ENCODE measurements at regions not wholly inside any gene's neighbourhood (a gene's known extent, or its start where the extent isn't known, plus 50 kb on each side); places are given as distances from the start of the nearest gene placed in this dataset.
"Not testable (repeated sequence)": the region's sequence is repeated elsewhere in the genome, so short reads cannot be mapped to it uniquely, and the experiment has no call there.

DNA sequence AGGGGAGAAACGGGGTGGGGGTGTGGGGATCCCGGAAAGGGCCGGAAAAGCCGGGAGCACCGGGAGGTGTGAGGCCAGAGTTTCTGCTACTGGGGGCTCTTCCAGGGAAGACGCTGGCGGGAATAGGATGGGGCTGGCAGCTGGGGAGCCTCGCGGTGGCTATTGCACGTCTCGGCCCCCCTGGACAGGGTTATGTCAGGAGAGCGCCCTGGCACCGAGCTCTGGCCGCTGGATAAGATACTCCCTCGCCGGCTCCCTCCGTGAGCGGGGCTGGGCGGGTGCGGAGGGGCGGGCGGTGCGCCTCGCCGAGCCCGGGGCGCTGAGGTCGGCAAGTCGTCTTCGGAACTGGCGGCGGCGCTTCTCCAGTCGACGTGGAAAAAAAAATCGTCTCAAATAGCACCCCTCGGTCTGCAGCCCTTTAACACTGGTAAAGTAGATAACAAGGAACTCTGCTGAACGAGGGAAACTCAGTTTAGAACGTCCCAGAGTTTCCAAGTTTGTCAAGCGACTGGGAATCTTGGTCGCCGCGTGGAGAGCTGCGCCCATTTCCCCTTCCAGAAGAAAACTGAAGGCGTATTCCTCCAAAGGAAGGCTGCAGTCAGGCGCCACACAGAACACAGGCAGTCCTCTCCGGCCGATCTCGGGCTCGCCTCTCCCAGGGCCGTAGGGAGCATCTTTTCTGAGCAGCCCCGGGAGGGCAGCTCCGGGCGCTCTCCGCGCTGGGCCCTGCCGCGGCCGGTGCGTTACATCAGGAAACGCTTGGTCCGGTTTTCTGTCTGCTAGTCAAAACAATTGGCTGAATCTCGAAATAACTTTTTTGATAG is 115.1 kb downstream of the KCNRG start:
- no peak for DNase-seq

DNA sequence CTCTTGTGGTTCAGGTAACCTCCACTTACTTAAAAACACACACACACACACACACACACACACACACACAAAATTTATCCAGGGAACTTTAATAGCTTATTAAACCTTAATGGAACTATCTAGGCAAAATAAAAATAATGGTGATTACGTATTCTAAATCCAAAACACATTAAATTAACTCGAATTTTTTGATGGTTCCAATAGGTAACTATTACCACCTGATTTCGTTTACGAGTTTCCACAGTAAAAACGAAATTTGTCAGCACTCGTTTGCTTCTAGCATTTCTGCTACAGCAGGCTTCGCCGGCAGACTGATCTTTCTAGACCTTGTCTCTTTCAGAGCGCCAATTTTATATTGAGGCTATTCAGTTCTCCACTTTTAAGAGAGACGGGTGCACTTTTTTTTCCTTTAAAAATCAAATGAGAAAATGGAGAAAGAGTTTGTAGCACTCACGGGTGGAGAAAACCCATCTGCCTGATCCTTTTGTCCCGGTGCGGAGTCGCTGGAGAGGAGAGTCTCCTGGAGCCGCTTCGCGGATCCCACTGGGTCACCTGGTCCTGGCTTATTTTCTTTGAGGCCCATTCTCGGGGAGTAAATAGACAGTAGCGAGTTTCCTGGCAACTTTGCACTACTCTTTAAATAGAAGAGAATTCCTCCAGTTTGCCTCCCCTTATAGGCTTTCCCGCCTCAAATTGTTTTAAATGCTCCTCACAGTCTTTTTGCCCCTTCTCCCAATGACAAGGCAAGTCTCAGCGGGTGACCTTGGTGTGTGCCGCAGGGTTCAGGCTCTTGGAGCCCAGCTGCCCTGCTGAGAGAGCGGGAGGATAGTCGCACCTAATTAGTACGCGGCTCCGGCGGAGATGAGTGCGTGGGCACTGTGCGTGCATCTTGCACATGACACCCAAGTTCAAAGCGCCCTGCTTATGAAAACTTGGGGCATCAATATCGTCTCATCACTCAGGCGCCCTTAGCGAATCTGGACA is 117.0 kb downstream of the KCNRG start:
- DNase-seq = no peak

GRCh38 chr13:50132904-50133357 is 117.7 kb downstream of the KCNRG start:
- no peak for DNase-seq

- DNase-seq = no peak
Observed at GRCh38 chr13:50133358-50133953, 118.2 kb downstream of the KCNRG start.

- no peak for DNase-seq
Observed at GRCh38 chr13:50136226-50136625, 121.0 kb downstream of the KCNRG start.

- DNase-seq = no peak
Observed at GRCh38 chr13:50136678-50137077, 121.4 kb downstream of the KCNRG start.

GRCh38 chr13:50139435-50139934 is 124.2 kb downstream of the KCNRG start:
- not testable (repeated sequence) for DNase-seq

DNA sequence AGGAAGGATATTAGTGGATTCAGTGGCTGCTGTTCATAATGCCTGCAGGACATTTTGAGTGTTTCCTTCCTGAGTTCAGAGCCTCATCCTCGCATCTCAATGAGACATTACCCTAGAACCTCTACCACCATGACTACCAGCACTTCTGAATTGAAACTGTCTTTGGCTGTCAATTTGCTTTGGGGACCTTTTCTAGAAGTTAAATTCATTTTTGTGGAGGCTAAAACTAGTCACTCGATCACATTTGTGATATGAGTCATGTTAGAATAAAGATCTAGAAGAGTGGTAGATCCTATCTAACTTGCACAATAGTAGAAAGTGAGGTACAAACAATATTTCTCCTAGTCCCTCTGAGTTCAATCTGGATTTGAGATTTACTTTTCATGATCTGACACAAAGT is 124.9 kb downstream of the KCNRG start:
- DNase-seq = no peak

DNA sequence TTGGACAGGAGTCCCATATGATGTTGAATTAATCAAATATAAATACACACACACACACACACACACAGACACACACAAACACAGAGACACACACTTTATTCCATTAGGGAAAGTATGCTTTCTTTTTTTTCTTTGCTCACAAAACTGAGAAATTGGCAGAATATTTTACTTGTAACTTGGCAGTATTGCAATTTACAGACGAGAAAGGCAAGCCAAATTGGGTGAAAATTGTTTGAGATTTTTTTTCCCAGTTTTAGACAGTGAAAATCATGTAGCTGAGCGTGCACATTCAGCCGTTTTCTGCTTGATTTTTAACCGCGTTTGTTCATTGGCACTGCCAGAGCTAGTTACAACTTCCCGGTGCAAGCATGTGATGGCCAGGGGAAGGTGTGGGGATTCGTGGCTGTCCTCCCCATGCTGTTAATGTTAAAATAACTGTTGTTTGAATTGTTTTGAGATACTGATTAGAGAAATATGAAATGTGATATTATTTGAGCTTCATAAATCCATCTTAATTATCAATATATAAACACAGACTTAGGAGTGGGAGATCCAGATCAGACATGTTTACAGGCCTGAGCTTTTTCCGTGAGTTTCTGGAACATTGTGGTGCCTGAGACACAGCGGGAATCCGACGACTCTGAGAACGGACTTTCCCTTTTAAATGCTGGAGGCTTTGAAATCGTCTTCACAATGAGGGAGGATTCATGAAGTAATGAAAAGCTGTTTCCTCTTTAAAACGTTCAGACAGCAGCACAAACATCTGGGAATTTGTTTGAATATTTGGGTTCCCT is 125.5 kb downstream of the KCNRG start:
- no peak for DNase-seq

DNA sequence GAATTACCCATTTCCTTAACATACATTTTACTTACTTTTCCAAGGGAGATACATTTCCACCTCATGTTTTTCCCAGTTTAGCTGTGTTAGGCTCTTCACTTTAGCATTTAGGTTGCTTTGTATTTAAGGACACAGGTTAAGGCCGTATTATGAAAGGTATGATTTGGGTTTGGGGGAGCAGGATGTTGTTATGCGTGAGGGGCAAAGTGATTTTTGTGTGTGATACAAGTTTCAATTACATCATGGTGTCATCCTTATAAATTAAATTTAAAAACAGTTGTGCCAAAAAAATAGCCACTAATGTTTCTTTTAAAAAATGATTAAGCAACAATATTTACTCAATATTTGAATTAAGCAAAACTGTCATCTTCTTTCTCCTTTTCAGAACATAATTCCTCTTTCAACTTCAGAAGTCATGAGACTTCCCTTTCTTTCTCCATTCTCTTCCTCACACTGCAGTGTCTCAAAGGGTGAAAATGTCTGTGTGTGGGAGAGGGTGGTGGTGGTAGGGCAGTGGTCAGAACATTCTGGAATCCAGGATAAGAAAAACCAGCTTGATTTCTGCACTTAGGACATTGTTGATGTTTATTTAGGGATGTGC is 126.2 kb downstream of the KCNRG start:
- no peak for DNase-seq

- DNase-seq = no peak
Observed at GRCh38 chr13:50144246-50145160, 129.3 kb downstream of the KCNRG start.

GRCh38 chr13:50149214-50149613 is 134.0 kb downstream of the KCNRG start:
- no peak for DNase-seq

- DNase-seq = no peak
Observed at GRCh38 chr13:50149932-50150331, 134.7 kb downstream of the KCNRG start.

GRCh38 chr13:50152224-50152623 is 137.0 kb downstream of the KCNRG start:
- DNase-seq = no peak

- DNase-seq = no peak
Observed at GRCh38 chr13:50152655-50153309, 137.5 kb downstream of the KCNRG start.

GRCh38 chr13:50153401-50153800 is 138.2 kb downstream of the KCNRG start:
- DNase-seq = no peak

DNA sequence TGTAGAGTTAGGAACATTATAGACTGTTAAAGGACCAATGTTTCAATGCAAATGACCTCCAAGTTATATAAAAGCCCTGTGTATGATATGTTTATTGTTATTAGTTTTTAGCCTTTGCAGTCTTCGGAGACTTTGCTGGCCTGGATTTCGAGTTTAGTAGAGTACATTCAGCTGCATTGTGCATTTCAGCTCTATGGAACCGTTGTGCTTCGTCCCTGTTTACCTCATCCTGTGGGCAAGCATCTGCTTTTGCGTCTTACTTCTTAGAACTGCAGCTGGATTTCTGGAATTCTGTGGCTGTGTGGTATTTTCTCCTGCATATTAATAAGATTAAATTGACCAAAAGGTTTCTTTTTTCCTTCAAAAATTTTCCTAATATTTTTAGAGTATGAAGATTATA is 138.6 kb downstream of the KCNRG start:
- no peak for DNase-seq

DNA sequence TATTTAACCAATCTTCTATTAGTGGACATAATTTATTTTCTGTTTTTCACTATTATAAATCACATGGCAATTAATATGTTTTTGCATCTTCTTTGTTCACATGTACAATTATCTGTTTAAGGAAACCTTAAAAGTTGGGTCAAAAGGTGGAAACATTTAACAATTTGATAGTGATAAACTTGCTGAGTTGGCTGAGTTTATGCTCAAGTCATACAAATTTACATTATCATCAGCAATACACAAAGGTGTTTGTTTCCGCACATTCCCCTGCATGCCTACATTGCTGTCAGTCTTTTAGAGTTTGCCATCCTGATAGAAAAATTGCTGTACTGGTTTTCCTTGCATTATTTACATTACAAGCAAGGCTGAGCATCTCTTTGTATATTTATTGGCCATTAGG is 139.5 kb downstream of the KCNRG start:
- DNase-seq = no peak

DNA sequence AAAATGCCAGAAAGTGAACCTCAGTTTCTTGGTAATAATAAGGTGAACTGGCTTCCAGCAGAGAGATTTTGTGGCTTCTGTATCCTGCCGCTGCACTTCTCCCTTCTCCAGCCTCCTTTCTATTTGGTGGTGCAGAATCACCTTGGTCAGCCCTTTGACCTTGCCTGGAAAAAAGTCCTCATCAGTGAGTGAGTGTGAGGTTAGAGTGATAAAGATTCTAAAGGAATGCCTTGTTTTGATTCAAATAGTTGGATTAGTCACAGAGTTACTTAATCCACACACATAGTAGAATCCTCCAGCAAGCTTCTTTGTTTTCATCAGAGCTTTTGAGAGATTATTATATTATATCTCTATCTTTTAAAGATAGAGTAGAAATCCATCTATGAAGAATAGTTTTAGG is 140.9 kb downstream of the KCNRG start:
- DNase-seq = no peak

DNA sequence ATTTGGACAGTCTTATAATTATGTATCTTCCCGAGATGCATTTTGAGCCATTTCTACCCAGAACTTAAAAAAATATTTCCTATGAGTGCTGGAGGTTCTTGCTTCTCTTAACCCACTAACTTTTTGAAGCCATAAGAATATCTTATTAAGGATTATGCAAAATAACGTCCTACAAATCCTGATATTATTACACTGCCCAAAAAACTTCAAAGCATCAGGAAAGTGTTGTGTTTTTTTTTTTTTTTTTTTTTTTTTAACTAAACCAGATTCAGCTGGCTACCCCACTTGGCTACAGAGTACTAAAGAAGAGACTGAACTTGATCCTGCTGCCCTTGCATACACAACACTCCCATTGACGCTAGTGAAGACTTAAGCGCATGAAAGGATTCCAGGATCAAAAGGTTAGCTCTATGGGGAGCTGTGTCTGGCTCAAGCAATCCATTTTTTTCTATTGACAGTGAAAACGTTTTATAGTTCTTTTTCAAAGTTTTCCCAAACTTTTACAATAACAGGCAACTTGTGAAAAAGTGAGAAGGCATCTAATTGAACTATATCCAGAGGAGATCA is 141.4 kb downstream of the KCNRG start:
- DNase-seq = no peak

Measured in activated T-cell treated with anti-CD3 and anti-CD28 coated beads for 4 hours (primary cell).